ENCODE measurements at regions not wholly inside any gene's neighbourhood (a gene's known extent, or its start where the extent isn't known, plus 50 kb on each side); places are given as distances from the start of the nearest gene placed in this dataset.

DNA sequence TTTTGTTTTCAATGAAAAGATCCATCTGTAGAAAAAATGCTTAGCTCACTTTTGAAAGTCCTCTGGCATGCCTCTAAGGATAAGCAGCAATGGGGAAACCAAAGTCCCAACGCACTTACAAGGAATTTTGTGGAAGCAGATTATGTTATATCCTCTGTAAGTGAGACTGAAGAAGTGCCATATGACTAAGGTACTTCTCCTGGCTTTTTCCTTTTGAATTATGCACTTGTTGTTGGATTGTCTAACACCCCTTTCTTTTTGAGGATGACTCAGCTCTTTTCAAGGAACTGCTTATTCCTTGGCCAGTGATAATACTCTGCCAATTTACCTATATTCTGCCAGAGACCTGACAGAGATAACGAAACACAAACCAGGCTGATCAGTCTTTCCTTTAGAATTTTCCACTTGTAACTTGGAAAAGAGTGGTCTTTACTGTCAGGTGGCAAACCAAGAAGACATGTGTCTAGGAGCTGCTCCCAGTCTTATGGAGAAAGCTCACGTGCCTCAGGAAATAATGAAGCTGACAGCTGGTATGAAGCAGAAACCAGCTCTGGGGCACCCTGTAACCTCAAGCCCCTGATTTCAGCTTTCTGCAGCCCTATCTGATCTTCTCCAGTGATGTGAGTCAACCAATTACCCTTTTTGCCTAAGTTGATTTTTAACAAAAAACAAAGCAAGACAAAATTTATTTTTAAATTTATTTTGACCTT lies 290.8 kb upstream of the FBXL7 start:
- 56 to 71% (median 63%) methylated on average over 3 of the region's 3 CpGs for WGBS, 5 donors
- Histone ChIP-seq H3K36me3 (no peaks in the 10 kb centered on the region), H3K9me3 (peaks cover 0 to 15% (median 3%) of the 10 kb centered on the region in 8 donors), H3K4me3 (no peak overlapping the region), H3K4me1 (no peaks in the 10 kb centered on the region), H3K27ac (no peak overlapping the region), H3K27me3 (replicated peaks in 1 of 7) (no peaks in the 10 kb centered on the region)
- no peak for DNase-seq
- intact Hi-C loops (cut with DNase I; ENCODE audit: low total_unique reads), result no loop called here
- TF ChIP-seq POLR2A (IDR thresholded peaks at IDR 0.05) (no peak), POLR2AphosphoS5 (IDR thresholded peaks at IDR 0.05) (no peak)
- TF ChIP-seq, protein P1, sequence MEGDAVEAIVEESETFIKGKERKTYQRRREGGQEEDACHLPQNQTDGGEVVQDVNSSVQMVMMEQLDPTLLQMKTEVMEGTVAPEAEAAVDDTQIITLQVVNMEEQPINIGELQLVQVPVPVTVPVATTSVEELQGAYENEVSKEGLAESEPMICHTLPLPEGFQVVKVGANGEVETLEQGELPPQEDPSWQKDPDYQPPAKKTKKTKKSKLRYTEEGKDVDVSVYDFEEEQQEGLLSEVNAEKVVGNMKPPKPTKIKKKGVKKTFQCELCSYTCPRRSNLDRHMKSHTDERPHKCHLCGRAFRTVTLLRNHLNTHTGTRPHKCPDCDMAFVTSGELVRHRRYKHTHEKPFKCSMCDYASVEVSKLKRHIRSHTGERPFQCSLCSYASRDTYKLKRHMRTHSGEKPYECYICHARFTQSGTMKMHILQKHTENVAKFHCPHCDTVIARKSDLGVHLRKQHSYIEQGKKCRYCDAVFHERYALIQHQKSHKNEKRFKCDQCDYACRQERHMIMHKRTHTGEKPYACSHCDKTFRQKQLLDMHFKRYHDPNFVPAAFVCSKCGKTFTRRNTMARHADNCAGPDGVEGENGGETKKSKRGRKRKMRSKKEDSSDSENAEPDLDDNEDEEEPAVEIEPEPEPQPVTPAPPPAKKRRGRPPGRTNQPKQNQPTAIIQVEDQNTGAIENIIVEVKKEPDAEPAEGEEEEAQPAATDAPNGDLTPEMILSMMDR (IDR thresholded peaks at IDR 0.05 in 8 of 11, conservative IDR thresholded peaks at IDR 0.05 in 3 of 11), result no peak

DNA sequence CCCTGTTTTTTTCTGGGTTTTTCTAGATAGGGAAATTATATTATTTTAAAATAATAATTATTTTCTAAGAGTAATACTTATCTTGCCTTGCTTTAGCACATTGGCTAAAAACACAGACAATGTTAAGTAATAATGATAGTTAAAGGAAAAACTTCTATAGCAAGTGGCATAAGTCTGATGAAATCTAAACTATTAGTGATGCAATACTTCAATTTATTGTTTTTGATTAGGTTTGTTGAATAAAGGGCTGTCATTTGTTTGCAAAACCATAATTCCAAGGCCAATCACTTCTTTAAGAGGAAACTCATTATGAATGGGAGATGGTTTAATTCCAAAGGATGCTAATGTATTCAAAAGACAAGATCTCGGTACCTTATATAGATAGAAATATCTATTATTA lies 293.8 kb upstream of the FBXL7 start:
- peaks cover 0 to 13% (median 2%) of the 10 kb centered on the region in 8 donors for H3K9me3 ChIP-seq
- intact Hi-C loops (cut with DNase I; ENCODE audit: low total_unique reads), result no loop called here
- H3K4me1 ChIP-seq, result no peaks in the 10 kb centered on the region
- no peak overlapping the region for H3K27ac ChIP-seq
- no peaks in the 10 kb centered on the region for H3K27me3 ChIP-seq (replicated peaks in 1 of 7)
- H3K4me3 ChIP-seq, result no peak overlapping the region
- no peak for TF ChIP-seq POLR2AphosphoS5 (IDR thresholded peaks at IDR 0.05)
- TF ChIP-seq, protein P1 (IDR thresholded peaks at IDR 0.05 in 8 of 11, conservative IDR thresholded peaks at IDR 0.05 in 3 of 11), result no peak
- TF ChIP-seq POLR2A (IDR thresholded peaks at IDR 0.05), result no peak
- no peak for DNase-seq
- H3K36me3 ChIP-seq, result no peaks in the 10 kb centered on the region
- 87 to 96% (median 94%) methylated on average over 1 of the region's 1 CpG for WGBS, 5 donors

DNA sequence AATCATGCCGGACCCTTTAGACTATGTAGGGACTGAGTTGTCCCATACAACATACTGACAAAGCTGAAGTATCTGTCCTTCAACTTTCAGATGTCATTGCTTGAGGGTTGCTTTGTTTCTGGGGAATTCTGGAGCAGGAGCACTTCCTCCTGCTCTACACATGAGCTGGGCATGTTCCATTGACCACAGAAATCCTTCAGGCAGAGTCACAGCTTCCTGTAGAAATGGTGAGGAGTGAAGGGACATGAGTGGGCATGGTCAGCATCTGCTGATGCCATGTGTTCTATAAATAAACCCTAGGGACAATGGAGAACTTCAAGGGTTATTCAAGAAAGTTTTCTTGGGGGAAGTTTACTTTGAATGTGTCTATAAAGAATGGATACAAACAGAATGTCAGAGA lies 296.6 kb upstream of the FBXL7 start:
- H3K36me3 ChIP-seq, result no peaks in the 10 kb centered on the region
- no peak for DNase-seq
- H3K27me3 ChIP-seq (replicated peaks in 1 of 7), result no peaks in the 10 kb centered on the region
- peaks cover 0 to 20% (median 4%) of the 10 kb centered on the region in 8 donors for H3K9me3 ChIP-seq
- 79 to 96% (median 87%) methylated on average over 1 of the region's 1 CpG for WGBS, 5 donors
- TF ChIP-seq POLR2AphosphoS5 (IDR thresholded peaks at IDR 0.05) (no peak), POLR2A (IDR thresholded peaks at IDR 0.05) (no peak)
- TF ChIP-seq, protein P1 (IDR thresholded peaks at IDR 0.05 in 8 of 11, conservative IDR thresholded peaks at IDR 0.05 in 3 of 11), result no peak
- H3K4me3 ChIP-seq, result no peak overlapping the region
- intact Hi-C loops (cut with DNase I; ENCODE audit: low total_unique reads), result no loop called here
- no peak overlapping the region for H3K27ac ChIP-seq
- H3K4me1 ChIP-seq, result no peaks in the 10 kb centered on the region

DNA sequence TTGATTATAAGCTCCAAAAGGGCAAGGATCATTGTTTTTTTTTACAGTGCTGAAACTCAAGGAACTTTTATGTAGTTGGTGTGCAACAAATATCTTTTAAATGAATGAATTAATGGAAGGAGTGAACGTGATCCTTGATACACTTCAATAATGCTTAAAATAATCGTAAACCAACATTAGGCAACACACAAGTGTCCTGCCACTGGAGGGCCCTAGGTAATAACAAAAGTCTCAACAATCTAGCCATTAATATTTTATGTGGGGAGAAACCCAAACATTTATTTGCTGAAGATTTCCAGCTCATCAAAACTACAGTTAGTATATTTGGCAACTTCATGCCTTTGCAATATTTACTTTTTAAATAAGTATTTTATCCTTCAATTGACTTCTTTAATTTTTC lies 309.0 kb upstream of the FBXL7 start:
- no peak for DNase-seq
- TF ChIP-seq, protein P1 (IDR thresholded peaks at IDR 0.05 in 8 of 11, conservative IDR thresholded peaks at IDR 0.05 in 3 of 11), result no peak
- TF ChIP-seq POLR2A (IDR thresholded peaks at IDR 0.05) (no peak), POLR2AphosphoS5 (IDR thresholded peaks at IDR 0.05) (no peak)
- WGBS, 5 donors, result 68 to 75% (median 69%) methylated on average over 2 of the region's 2 CpGs
- intact Hi-C loops (cut with DNase I; ENCODE audit: low total_unique reads), result no loop called here
- no peaks in the 10 kb centered on the region for H3K36me3 ChIP-seq
- no peak overlapping the region for H3K4me3 ChIP-seq
- no peaks in the 10 kb centered on the region for H3K27me3 ChIP-seq (replicated peaks in 1 of 7)
- H3K9me3 ChIP-seq, result peaks cover 0 to 38% (median 16%) of the 10 kb centered on the region in 8 donors
- no peak overlapping the region for H3K27ac ChIP-seq
- H3K4me1 ChIP-seq, result no peaks in the 10 kb centered on the region

Data from spleen (tissue), 11 donors.